HG03575 (cell line): ENCODE measurements at regions not wholly inside any gene's neighbourhood (a gene's known extent, or its start where the extent isn't known, plus 50 kb on each side); places are given as distances from the start of the nearest gene placed in this dataset.

Experiments used
- ATAC-seq: cut with Tn5 transposase; IDR thresholded peaks from one replicate; pipeline ENCODE4 v1.9.1; 2021; ENCODE audit not compliant: unreplicated experiment, insufficient number of reproducible peaks, low FRiP score; ENCODE audit errors: extremely low read depth

GRCh38 chr9:31393240-31393639 lies 991.2 kb upstream of the ACO1 start:
- no peak for ATAC-seq

- no peak for ATAC-seq
Observed at GRCh38 chr9:31394015-31394473, 990.4 kb upstream of the ACO1 start.

- ATAC-seq: no peak
Observed at GRCh38 chr9:31412081-31412480, 972.4 kb upstream of the ACO1 start.

GRCh38 chr9:31415164-31415563 lies 969.3 kb upstream of the ACO1 start:
- no peak for ATAC-seq

GRCh38 chr9:31418419-31418818 lies 966.0 kb upstream of the ACO1 start:
- ATAC-seq: no peak

GRCh38 chr9:31443630-31444457 lies 940.6 kb upstream of the ACO1 start:
- ATAC-seq: peak; percentile 80

- ATAC-seq: no peak
Observed at GRCh38 chr9:31445357-31445756, 939.1 kb upstream of the ACO1 start.

GRCh38 chr9:31445960-31446359 lies 938.5 kb upstream of the ACO1 start:
- no peak for ATAC-seq

GRCh38 chr9:31467075-31467474 lies 917.4 kb upstream of the ACO1 start:
- ATAC-seq: no peak

- ATAC-seq: no peak
Observed at GRCh38 chr9:31470051-31470450, 914.4 kb upstream of the ACO1 start.

GRCh38 chr9:31471010-31471409 lies 913.4 kb upstream of the ACO1 start:
- ATAC-seq: no peak

GRCh38 chr9:31486630-31487029 lies 897.8 kb upstream of the ACO1 start:
- ATAC-seq: no peak

- no peak for ATAC-seq
Observed at GRCh38 chr9:31490551-31491106, 893.8 kb upstream of the ACO1 start.

- ATAC-seq: no peak
Observed at GRCh38 chr9:31492229-31492628, 892.2 kb upstream of the ACO1 start.

GRCh38 chr9:31500422-31500821 lies 884.0 kb upstream of the ACO1 start:
- no peak for ATAC-seq

GRCh38 chr9:31519011-31519410 lies 865.4 kb upstream of the ACO1 start:
- ATAC-seq: no peak

GRCh38 chr9:31519424-31519823 lies 865.0 kb upstream of the ACO1 start:
- no peak for ATAC-seq

- ATAC-seq: no peak
Observed at GRCh38 chr9:31519826-31520225, 864.6 kb upstream of the ACO1 start.

GRCh38 chr9:31520301-31521085 lies 864.0 kb upstream of the ACO1 start:
- no peak for ATAC-seq

GRCh38 chr9:31535651-31536050 lies 848.8 kb upstream of the ACO1 start:
- ATAC-seq: no peak
